ENCODE measurements at regions not wholly inside any gene's neighbourhood (a gene's known extent, or its start where the extent isn't known, plus 50 kb on each side); places are given as distances from the start of the nearest gene placed in this dataset.

DNA sequence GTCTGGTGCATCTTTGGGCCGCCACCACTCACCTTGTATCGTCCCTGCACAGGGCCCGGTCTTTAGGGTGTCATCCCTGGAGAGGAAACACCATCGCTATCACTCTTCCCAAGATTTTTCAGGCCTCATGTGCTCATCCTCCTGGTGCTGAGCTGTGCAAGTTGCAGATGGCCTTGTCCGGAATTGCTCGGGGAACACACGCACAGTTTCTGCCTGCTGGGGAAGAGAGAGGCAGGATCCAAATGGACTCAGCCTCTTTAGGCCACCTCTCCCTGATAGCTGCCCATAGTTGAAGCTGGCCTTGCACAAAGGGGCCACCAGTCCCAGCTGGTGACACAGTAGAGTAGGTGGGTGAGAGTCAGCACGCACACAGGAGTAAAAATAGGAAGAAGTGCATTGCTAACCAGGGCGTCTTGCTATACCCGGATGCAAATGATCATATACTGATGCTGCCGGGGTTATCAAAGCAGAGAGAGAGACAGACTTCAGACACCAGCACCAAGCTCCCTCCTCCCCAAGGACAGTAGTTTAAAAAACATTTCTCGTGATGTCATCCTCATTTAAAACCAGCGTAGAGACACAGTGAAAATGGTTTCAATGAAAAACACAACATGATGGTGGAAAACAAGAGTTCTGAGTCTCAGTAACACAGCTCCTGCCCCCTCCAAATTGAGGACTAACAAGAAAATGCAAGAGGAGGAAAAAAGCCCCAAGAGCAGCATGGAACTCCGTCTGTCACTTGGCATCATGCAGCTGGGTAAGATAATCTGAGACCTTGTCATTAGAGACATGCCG lies 147.5 kb upstream of the NCK2 start:
- H3K4me3 ChIP-seq (ENCODE audit: low read depth, low read length) = no peak overlapping the region
- DNase-seq (ENCODE audit: low read depth) = no peak
- TF ChIP-seq, protein P1, sequence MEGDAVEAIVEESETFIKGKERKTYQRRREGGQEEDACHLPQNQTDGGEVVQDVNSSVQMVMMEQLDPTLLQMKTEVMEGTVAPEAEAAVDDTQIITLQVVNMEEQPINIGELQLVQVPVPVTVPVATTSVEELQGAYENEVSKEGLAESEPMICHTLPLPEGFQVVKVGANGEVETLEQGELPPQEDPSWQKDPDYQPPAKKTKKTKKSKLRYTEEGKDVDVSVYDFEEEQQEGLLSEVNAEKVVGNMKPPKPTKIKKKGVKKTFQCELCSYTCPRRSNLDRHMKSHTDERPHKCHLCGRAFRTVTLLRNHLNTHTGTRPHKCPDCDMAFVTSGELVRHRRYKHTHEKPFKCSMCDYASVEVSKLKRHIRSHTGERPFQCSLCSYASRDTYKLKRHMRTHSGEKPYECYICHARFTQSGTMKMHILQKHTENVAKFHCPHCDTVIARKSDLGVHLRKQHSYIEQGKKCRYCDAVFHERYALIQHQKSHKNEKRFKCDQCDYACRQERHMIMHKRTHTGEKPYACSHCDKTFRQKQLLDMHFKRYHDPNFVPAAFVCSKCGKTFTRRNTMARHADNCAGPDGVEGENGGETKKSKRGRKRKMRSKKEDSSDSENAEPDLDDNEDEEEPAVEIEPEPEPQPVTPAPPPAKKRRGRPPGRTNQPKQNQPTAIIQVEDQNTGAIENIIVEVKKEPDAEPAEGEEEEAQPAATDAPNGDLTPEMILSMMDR (IDR thresholded peaks at IDR 0.05; ENCODE audit: insufficient read depth, low read depth, low read length) = no peak

DNA sequence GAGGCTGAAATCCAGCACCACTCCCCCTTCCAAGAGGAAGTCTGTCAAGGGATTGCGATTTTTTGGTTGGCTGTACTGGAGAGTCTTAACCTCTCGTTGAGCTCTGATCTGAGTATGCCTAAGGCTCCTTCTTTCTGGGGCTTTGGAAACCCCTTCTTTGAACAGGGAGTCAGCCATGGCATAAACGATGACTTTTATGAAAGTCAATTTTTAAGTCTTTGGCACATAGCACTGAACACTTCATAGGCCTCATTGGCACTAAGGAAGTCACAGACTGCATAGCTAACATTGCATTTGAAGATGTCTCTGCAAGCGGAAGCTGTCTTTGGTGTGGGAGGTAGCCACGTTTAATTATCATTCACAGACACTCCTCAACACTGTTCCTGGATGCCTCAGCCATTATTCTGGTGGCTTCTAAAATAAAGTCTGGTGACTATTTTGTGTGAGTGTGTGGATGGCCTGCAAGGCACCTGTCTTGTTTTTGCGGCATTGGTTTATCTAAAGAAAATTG lies 148.2 kb upstream of the NCK2 start:
- DNase-seq (ENCODE audit: low read depth) = no peak

DNA sequence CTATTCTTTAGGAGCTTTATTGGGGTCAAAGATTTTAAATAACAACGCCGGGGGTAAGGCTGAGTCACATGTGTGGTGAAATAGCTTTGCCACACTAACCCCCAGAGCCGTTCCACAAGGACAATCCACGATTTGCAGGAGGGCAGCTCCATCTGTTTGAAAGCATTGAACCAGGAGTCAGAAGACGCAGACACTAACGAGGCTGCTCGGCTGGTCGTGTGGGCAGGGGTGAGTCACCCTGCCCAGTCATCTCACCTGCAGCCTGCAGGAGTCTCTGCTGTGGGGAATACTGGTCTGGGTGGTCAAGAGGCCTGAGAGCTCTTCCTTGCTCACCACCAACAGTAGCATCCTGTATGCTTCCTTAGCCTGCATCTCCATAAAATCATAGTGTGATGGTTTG lies 149.2 kb upstream of the NCK2 start:
- no peak for DNase-seq (ENCODE audit: low read depth)
- TF ChIP-seq, protein P1 (IDR thresholded peaks at IDR 0.05; ENCODE audit: insufficient read depth, low read depth, low read length) = no peak
- H3K4me3 ChIP-seq (ENCODE audit: low read depth, low read length) = no peak overlapping the region

More for the DNA sequence above, 148.2 kb upstream of the NCK2 start:
- TF ChIP-seq, protein P1 (IDR thresholded peaks at IDR 0.05; ENCODE audit: insufficient read depth, low read depth, low read length) = no peak
- H3K4me3 ChIP-seq (ENCODE audit: low read depth, low read length) = no peak overlapping the region

DNA sequence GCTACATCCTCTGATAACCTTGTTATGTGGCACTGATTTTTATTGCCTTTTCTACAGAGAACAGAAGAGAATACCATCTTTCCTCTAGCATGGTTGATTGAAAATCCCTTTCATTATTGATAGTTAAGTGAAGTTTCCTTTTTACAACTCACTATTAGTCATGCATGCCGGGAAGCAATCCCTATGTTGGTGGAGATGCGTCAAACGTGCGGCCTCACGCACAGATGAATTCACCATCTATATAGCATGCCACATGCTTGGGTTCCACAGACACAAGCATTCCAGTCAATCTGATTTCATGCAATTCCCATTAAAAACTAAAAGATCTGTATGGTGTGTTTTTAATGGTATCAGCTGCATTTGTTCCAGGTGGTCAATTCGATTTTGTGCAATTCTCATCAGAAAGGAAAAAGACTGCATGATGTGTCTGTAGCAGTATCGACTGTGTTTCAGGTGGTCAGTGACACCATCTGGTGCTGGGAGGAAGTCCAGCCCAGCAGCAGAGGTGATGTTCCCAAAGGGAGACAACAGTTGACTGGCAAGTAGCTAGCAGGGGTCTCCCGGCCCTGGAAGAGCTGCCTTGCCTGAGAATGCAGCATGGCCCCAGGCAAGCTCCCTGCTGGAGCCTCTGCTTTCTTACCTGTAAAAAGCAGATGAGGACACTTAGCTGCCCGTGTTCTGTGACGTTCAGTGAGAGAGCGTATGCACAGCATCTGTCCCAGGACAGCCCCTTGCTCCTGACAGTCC lies 151.3 kb upstream of the NCK2 start:
- no peak for DNase-seq (ENCODE audit: low read depth)
- TF ChIP-seq, protein P1 (IDR thresholded peaks at IDR 0.05; ENCODE audit: insufficient read depth, low read depth, low read length) = no peak
- H3K4me3 ChIP-seq (ENCODE audit: low read depth, low read length) = no peak overlapping the region

DNA sequence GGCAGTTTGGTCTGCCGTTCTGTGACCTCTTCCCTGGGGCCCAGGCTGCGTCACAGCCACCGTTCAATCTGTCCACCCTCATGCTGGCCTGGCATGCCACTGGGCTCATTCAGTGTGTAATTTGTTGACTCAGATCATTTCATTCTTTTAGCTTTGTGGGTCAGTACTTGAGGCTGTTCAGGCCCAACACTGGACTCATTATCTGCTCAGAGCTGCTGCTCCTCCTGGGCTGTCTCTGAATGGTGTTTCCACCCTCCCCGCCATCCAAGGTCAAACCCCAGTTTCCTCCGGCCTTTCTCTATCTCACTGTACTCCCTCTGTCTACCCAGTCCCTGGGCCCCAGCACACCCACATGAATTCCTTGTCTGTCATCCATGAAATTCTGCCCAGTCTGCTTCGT lies 152.4 kb upstream of the NCK2 start:
- no peak for DNase-seq (ENCODE audit: low read depth)
- TF ChIP-seq, protein P1 (IDR thresholded peaks at IDR 0.05; ENCODE audit: insufficient read depth, low read depth, low read length) = no peak
- no peak overlapping the region for H3K4me3 ChIP-seq (ENCODE audit: low read depth, low read length)

DNA sequence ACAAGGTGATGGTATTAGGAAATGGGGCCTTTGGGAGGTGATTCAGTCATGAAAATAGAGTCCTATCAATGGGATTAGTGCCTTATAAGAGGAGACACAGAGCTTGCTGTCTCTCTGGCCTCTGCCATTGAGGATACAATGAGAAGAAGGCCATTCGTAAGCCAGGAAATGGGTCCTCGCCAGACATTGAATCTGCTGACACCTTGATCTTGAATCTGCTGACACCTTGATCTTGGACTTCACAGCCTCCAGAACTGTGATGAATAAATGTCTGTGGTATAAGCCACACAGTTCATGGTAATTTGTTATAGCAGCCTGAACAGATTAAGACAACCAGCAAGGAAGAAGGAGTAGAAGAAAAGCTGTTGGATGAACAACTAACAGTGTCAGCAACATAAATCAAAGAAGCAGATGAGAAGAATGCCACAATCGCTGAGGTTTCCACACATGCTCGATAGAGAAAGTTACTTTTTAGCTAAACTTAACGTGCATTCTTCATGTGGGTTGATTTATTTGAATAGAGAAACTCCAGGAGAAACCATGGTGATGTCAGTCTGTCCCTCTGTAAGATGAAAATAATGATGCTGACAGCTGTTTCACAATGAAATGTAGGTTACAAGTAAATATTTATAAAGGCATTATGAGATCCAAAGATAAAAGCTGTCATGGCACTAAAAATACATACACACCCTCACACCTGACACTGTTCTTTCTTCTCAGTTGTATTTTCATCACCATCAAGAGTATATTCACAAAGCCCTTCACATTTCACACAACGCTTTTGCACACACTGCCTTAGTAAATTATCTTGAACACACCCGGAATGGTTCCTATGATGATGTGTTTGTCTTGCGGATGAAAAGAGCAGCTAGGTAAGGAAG lies 153.7 kb upstream of the NCK2 start:
- TF ChIP-seq, protein P1 (IDR thresholded peaks at IDR 0.05; ENCODE audit: insufficient read depth, low read depth, low read length) = no peak
- no peak for DNase-seq (ENCODE audit: low read depth)
- H3K4me3 ChIP-seq (ENCODE audit: low read depth, low read length) = no peak overlapping the region
